Trophoblast cell (in vitro differentiated cells and primary cell): ENCODE measurements at regions not wholly inside any gene's neighbourhood (a gene's known extent, or its start where the extent isn't known, plus 50 kb on each side); places are given as distances from the start of the nearest gene placed in this dataset.

ENCODE experiments used
- DNase-seq, 2 donors: peaks; one replicate each; pipeline ENCODE4 v3.0.0-alpha.2; 2016
- H2AFZ ChIP-seq: 2 replicates; pipeline ENCODE4 v1.6.1; 2013; ENCODE audit warnings: low read length, moderate library complexity, mild to moderate bottlenecking; ENCODE audit not compliant: insufficient read depth, poor library complexity
- H2AK5ac ChIP-seq: 2 replicates; pipeline ENCODE4 v1.6.1; 2013; ENCODE audit warnings: mild to moderate bottlenecking, low read length
- H2BK120ac ChIP-seq: 2 replicates; pipeline ENCODE4 v1.6.1; 2013; ENCODE audit warnings: low read length, mild to moderate bottlenecking, moderate library complexity; ENCODE audit not compliant: insufficient read depth, poor library complexity
- H2BK12ac ChIP-seq: 2 replicates; pipeline ENCODE4 v1.6.1; 2013; ENCODE audit warnings: mild to moderate bottlenecking, low read length, moderate library complexity
- H2BK5ac ChIP-seq: 2 replicates; pipeline ENCODE4 v1.6.1; 2013; ENCODE audit warnings: low read length, low read depth, moderate library complexity, mild to moderate bottlenecking; ENCODE audit not compliant: poor library complexity
- H3K14ac ChIP-seq: 2 replicates; pipeline ENCODE4 v1.6.1; 2013; ENCODE audit warnings: mild to moderate bottlenecking, low read length
- H3K18ac ChIP-seq: 2 replicates; pipeline ENCODE4 v1.6.1; 2013; ENCODE audit warnings: mild to moderate bottlenecking, low read length
- H3K23ac ChIP-seq: 2 replicates; pipeline ENCODE4 v1.6.1; 2013; ENCODE audit warnings: low read length
- H3K27ac ChIP-seq: 2 replicates; pipeline ENCODE4 v1.5.1; 2013; ENCODE audit warnings: low read depth, mild to moderate bottlenecking, inconsistent platforms, low read length, moderate library complexity
- H3K27me3 ChIP-seq: 2 replicates; pipeline ENCODE4 v1.6.1; 2013; ENCODE audit warnings: inconsistent platforms, mild to moderate bottlenecking, low read length, moderate library complexity; ENCODE audit not compliant: insufficient read depth
- H3K36me3 ChIP-seq, 2 experiments: 1 replicate in 1 of 2; 2 replicates in 1 of 2; pipeline ENCODE4 v1.6.1; 2013; ENCODE audit warnings: low read length in 2 of 2, mild to moderate bottlenecking in 2 of 2, moderate library complexity in 1 of 2; ENCODE audit not compliant: insufficient read depth in 2 of 2, control insufficient read depth in 1 of 2
- H3K4ac ChIP-seq: 2 replicates; pipeline ENCODE4 v1.6.1; 2013; ENCODE audit warnings: low read depth, mild to moderate bottlenecking, low read length, moderate library complexity
- H3K4me1 ChIP-seq, 2 experiments: 1 replicate in 1 of 2; 2 replicates in 1 of 2; pipeline ENCODE4 v1.6.1; 2013; ENCODE audit warnings: low read length in 2 of 2, mild to moderate bottlenecking in 2 of 2, moderate library complexity in 1 of 2; ENCODE audit not compliant: insufficient read depth in 2 of 2, control insufficient read depth in 1 of 2
- H3K4me2 ChIP-seq: 2 replicates; pipeline ENCODE4 v1.6.1; 2013; ENCODE audit warnings: inconsistent platforms, mild to moderate bottlenecking, low read length, moderate library complexity
- H3K4me3 ChIP-seq: 2 replicates; pipeline ENCODE4 v1.5.1; 2013; ENCODE audit warnings: mild to moderate bottlenecking, low read depth, low read length, inconsistent platforms
- H3K79me1 ChIP-seq: one replicate; pipeline ENCODE4 v1.6.1; 2013; ENCODE audit warnings: low read length
- H3K79me2 ChIP-seq: 2 replicates; pipeline ENCODE4 v1.6.1; 2013; ENCODE audit warnings: low read length, mild to moderate bottlenecking; ENCODE audit not compliant: control insufficient read depth, insufficient read depth, poor library complexity
- H3K9ac ChIP-seq: 2 replicates; pipeline ENCODE4 v1.6.1; 2013; ENCODE audit warnings: mild to moderate bottlenecking, low read length
- H3K9me3 ChIP-seq: 2 replicates; pipeline ENCODE4 v1.6.1; 2013; ENCODE audit warnings: low read depth, mild to moderate bottlenecking, control low read depth, inconsistent platforms, low read length; ENCODE audit not compliant: insufficient read depth
- H4K12ac ChIP-seq: 2 replicates; pipeline ENCODE4 v1.6.1; 2013; ENCODE audit warnings: low read depth, mild to moderate bottlenecking, low read length, moderate library complexity
- H4K8ac ChIP-seq: 2 replicates; pipeline ENCODE4 v1.6.1; 2013; ENCODE audit warnings: low read depth, mild to moderate bottlenecking, low read length, moderate library complexity
- H4K91ac ChIP-seq: one replicate; pipeline ENCODE4 v1.6.1; 2013; ENCODE audit warnings: low read depth, mild to moderate bottlenecking, low read length, moderate library complexity
- WGBS: extraction: QIAGEN DNeasy Blood & Tissue Kit; methylation state at CpG from one replicate; pipeline ENCODE4 v1.1.7; 2013; ENCODE audit warnings: missing lambda C conversion rate; ENCODE audit not compliant: insufficient read length, insufficient coverage; ENCODE audit errors: extremely low coverage; 5-methylcytosine and 5-hydroxymethylcytosine counted together

DNA sequence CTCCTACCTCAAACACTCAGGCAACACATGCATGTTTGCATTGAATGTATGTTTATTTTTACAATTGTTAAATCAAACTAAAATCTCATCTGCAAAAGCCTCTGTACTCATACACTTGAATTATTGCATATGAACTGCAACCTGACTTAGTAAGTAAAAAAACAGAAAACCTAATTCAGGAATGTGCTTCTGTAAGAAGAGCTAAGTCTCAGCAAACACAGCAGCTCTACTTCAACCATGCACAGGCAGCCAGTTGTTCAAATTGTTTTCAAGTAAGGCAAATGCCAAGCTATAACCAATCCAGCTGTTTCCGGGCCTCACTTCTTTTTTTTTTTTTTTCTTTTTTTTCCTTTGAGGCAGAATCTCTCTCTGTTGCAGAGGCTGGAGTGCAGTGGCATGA lies 93.5 kb upstream of the MALRD1 start:
- no peak for DNase-seq
- WGBS, result no CpG with 5 or more reads among the region's 1 CpG

DNA sequence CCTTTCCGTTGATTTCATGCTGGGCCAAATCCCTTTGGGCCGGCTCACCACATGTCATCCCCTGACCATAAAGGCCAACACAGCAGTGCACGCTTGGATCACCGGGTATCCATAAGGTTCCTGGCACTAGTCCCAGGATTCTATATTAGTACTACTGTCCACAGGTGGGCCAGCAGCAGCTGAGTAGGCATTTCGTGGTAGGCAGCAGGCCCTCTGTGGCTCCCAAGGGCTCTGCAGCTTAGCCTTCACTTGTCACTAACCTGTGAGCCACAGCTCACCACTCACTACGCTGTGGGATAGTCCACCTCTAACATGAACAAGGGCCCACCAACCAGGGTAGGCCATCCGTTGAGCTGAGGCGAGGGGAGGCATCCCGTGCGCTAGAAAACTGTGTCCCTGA lies 89.2 kb upstream of the MALRD1 start:
- Histone ChIP-seq H2BK5ac (no peak overlapping the region), H3K4me3 (no peak overlapping the region), H3K18ac (no peak overlapping the region), H2AFZ (no peak overlapping the region), H3K79me2 (no peaks in the 10 kb centered on the region), H3K79me1 (no peaks in the 10 kb centered on the region), H2BK120ac (no peak overlapping the region), H3K27ac (no peak overlapping the region), H3K14ac (no peak overlapping the region), H3K27me3 (no peaks in the 10 kb centered on the region), H3K9me3 (peaks cover 10% of the 10 kb centered on the region), H4K91ac (no peak overlapping the region), H3K4ac (no peak overlapping the region), H3K23ac (no peak overlapping the region), H4K12ac (no peak overlapping the region), H3K4me2 (no peak overlapping the region), H3K36me3 (no peaks in the 10 kb centered on the region), H4K8ac (no peak overlapping the region), H2AK5ac (no peak overlapping the region), H3K9ac (no peak overlapping the region), H2BK12ac (no peak overlapping the region), H3K4me1 (no peaks in the 10 kb centered on the region)
- no peak for DNase-seq
- whole genome bisulfite sequencing, result no CpG with 5 or more reads among the region's 10 CpGs

More for the DNA sequence above, 93.5 kb upstream of the MALRD1 start:
- Histone ChIP-seq H3K18ac (no peak overlapping the region), H3K27me3 (no peaks in the 10 kb centered on the region), H3K79me2 (no peaks in the 10 kb centered on the region), H3K14ac (no peak overlapping the region), H2AFZ (no peak overlapping the region), H3K9me3 (peaks cover 4% of the 10 kb centered on the region), H3K79me1 (no peaks in the 10 kb centered on the region), H4K12ac (no peak overlapping the region), H3K4me2 (no peak overlapping the region), H2BK12ac (no peak overlapping the region), H4K8ac (no peak overlapping the region), H2BK5ac (no peak overlapping the region), H2BK120ac (no peak overlapping the region), H3K4me3 (no peak overlapping the region), H3K23ac (no peak overlapping the region), H4K91ac (no peak overlapping the region), H3K36me3 (no peaks in the 10 kb centered on the region), H3K9ac (no peak overlapping the region), H3K4me1 (no peaks in the 10 kb centered on the region), H3K4ac (no peak overlapping the region), H3K27ac (no peak overlapping the region), H2AK5ac (no peak overlapping the region)

DNA sequence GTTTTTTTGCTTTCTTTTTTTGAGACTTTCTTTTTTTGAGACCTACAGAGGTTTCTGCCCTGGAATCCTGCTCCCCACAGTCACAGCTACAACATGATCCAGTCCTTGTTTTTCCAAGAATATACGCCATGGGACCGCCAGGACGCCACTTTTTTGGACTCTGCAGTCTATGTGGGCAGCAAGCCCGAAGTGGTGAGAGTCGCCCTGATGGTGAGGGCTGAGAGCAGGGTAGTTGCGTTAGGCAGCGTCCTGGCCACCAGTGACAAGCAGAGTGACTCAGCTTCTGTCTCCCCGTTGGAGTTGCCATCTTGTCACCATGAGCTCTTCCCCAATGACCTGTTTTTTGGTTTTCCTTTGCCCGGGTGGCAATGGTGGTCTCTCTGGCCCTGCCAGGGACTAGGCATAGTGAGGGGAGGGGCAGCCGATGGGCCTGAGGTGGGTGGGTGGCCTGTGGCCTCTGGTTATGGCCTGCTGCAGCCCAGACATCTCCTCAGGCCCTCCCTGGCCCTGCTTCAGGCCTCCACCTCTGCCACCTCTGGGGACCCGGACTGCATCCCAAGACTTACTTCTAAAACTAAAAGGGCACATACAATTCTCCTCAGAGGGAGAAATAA lies 88.0 kb upstream of the MALRD1 start:
- Histone ChIP-seq H3K23ac (no peak overlapping the region), H3K79me1 (no peaks in the 10 kb centered on the region), H2BK12ac (no peak overlapping the region), H3K36me3 (no peaks in the 10 kb centered on the region), H3K4ac (no peak overlapping the region), H3K9me3 (peaks cover 10% of the 10 kb centered on the region), H3K4me2 (no peak overlapping the region), H4K8ac (no peak overlapping the region), H2AFZ (no peak overlapping the region), H4K91ac (no peak overlapping the region), H2BK120ac (no peak overlapping the region), H3K79me2 (no peaks in the 10 kb centered on the region), H3K14ac (no peak overlapping the region), H4K12ac (no peak overlapping the region), H3K9ac (no peak overlapping the region), H3K27me3 (no peaks in the 10 kb centered on the region), H3K4me3 (no peak overlapping the region), H2BK5ac (no peak overlapping the region), H3K18ac (no peak overlapping the region), H2AK5ac (no peak overlapping the region), H3K27ac (no peak overlapping the region), H3K4me1 (no peaks in the 10 kb centered on the region)
- no CpG with 5 or more reads among the region's 11 CpGs for WGBS
- DNase-seq, result no peak

DNA sequence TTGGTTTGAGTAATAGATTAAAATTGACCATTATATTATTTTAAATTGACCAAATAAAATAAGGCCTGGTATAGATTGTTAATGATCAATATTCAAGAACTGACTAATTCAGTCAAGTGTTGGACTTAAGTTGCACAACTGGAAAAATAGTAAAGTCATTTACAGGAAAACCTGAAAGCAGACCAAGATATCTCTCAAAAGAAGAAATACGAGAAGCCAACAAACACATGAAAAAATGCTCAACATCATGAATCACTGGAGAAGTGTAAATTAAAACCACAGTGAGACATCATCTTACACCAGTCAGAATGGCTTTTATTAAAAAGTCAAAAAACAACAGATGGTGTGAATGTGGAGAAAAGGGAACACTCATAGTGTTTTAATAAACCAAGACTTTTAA lies 80.4 kb upstream of the MALRD1 start:
- H3K79me2 ChIP-seq, result no peaks in the 10 kb centered on the region
- no peak overlapping the region for H3K14ac ChIP-seq
- H3K9ac ChIP-seq, result no peak overlapping the region
- H4K91ac ChIP-seq, result no peak overlapping the region
- H3K18ac ChIP-seq, result no peak overlapping the region
- H2AFZ ChIP-seq, result no peak overlapping the region
- H2BK12ac ChIP-seq, result no peak overlapping the region
- H3K27me3 ChIP-seq, result no peaks in the 10 kb centered on the region
- H3K4me2 ChIP-seq, result no peak overlapping the region
- H3K27ac ChIP-seq, result no peak overlapping the region
- no peaks in the 10 kb centered on the region for H3K4me1 ChIP-seq
- H2BK5ac ChIP-seq, result no peak overlapping the region
- H3K4me3 ChIP-seq, result no peak overlapping the region
- H3K9me3 ChIP-seq, result no peaks in the 10 kb centered on the region
- no peak overlapping the region for H3K4ac ChIP-seq
- H3K79me1 ChIP-seq, result no peaks in the 10 kb centered on the region
- H4K8ac ChIP-seq, result no peak overlapping the region
- no peak for DNase-seq
- H3K23ac ChIP-seq, result no peak overlapping the region
- H2BK120ac ChIP-seq, result no peak overlapping the region
- H2AK5ac ChIP-seq, result no peak overlapping the region
- H3K36me3 ChIP-seq, result no peaks in the 10 kb centered on the region
- no peak overlapping the region for H4K12ac ChIP-seq
- WGBS, result no CpG with 5 or more reads among the region's 1 CpG
